ENCODE measurements at regions not wholly inside any gene's neighbourhood (a gene's known extent, or its start where the extent isn't known, plus 50 kb on each side); places are given as distances from the start of the nearest gene placed in this dataset.

DNA sequence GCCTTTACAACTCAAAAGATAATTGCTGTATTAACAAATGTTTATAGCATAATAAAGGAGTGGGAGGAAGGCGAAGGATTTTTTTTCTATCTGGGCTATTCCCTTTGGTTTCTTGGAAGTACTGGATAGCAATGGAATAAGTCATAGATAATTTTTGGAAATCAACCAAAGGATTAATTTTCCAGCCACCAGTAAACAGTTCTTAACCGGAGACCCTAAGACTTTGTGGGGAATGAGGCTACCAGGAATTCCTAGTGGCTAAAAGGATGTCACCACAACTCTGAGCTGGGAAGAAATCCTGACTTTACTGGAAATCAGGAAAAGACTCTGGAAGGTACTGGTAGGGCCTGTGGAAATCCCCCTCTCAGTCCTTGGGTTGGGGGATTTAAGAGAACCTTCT is 138.4 kb upstream of the RARB start:
- Histone ChIP-seq H3K4me1 (ENCODE audit: control insufficient read depth, insufficient read depth, low read length) (no peaks in the 10 kb centered on the region), H2AFZ (ENCODE audit: control insufficient read depth, low read depth, low read length) (no peak overlapping the region), H3K9ac (ENCODE audit: control insufficient read depth, insufficient read depth, low read length) (no peak overlapping the region), H4K20me1 (ENCODE audit: control insufficient read depth, insufficient read depth) (no peaks in the 10 kb centered on the region), H3K4me3 (no peak overlapping the region), H3K27me3 (replicated peaks in 1 of 2; ENCODE audit: control insufficient read depth in 2 of 2, insufficient read depth in 2 of 2, low read length in 1 of 2) (no peaks in the 10 kb centered on the region), H3K36me3 (ENCODE audit: control insufficient read depth in 2 of 2, insufficient read depth in 2 of 2, low read length in 1 of 2) (no peaks in the 10 kb centered on the region), H3K79me2 (ENCODE audit: control insufficient read depth, insufficient read depth, low read length) (no peaks in the 10 kb centered on the region), H3K9me3 (replicated peaks; ENCODE audit: control insufficient read depth, insufficient read depth, low read length) (no peaks in the 10 kb centered on the region), H3K4me2 (ENCODE audit: control insufficient read depth, insufficient read depth) (no peak overlapping the region), H3K27ac (ENCODE audit: control insufficient read depth, insufficient read depth) (no peak overlapping the region)
- no peak for FAIRE-seq
- CTCF ChIA-PET: no interaction called here
- in situ Hi-C loops (cut with MboI) (no loop called here), intact Hi-C loops (cut with micrococcal nuclease; ENCODE audit: unreplicated experiment) (no loop called here)
- TF ChIP-seq ZBED1 (IDR thresholded peaks at IDR 0.05; ENCODE audit: borderline replicate concordance) (no peak), BACH1 (IDR thresholded peaks at IDR 0.05; ENCODE audit: borderline replicate concordance) (no peak), NR2C1 (IDR thresholded peaks at IDR 0.05) (no peak), IRF4 (IDR thresholded peaks at IDR 0.05; ENCODE audit: low read depth, low read length) (no peak), SPI1 (IDR thresholded peaks at IDR 0.05; ENCODE audit: borderline replicate concordance, insufficient read depth, low read depth, low read length) (no peak), ZNF207 (IDR thresholded peaks at IDR 0.05; ENCODE audit: borderline replicate concordance) (no peak), POLR2A (IDR thresholded peaks at IDR 0.05; ENCODE audit: low read depth, low read length) (no peak)
- TF ChIP-seq, protein P1, sequence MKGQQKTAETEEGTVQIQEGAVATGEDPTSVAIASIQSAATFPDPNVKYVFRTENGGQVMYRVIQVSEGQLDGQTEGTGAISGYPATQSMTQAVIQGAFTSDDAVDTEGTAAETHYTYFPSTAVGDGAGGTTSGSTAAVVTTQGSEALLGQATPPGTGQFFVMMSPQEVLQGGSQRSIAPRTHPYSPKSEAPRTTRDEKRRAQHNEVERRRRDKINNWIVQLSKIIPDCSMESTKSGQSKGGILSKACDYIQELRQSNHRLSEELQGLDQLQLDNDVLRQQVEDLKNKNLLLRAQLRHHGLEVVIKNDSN (IDR thresholded peaks at IDR 0.05; ENCODE audit: borderline replicate concordance, extremely low read length, insufficient read depth, low read depth, low read length): no peak
- TF ChIP-seq, protein P2, sequence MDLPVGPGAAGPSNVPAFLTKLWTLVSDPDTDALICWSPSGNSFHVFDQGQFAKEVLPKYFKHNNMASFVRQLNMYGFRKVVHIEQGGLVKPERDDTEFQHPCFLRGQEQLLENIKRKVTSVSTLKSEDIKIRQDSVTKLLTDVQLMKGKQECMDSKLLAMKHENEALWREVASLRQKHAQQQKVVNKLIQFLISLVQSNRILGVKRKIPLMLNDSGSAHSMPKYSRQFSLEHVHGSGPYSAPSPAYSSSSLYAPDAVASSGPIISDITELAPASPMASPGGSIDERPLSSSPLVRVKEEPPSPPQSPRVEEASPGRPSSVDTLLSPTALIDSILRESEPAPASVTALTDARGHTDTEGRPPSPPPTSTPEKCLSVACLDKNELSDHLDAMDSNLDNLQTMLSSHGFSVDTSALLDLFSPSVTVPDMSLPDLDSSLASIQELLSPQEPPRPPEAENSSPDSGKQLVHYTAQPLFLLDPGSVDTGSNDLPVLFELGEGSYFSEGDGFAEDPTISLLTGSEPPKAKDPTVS (IDR thresholded peaks at IDR 0.05; ENCODE audit: low read depth, low read length): no peak
- RAD21 ChIA-PET (ENCODE audit: unreplicated experiment): no interaction called here
- DNase-seq (ENCODE audit: low read depth, low spot score): no peak
- SMC1A ChIA-PET (ENCODE audit: uncharacterized antibody, unreplicated experiment): interaction anchor here (0.7 kb wide), 1 partner anchor 304 kb away, joined by 3 read pairs; no protein-coding TSS in a partner anchor
- 12% methylated on average over 2 of the region's 2 CpGs for WGBS (ENCODE audit: insufficient coverage, insufficient replicate concordance, low lambda C conversion rate, missing lambda C conversion rate)
- BruUV-seq (replicated peaks): no TSS peak
- POLR2A ChIA-PET: no interaction called here
- no peak for ATAC-seq

Data from GM12878 (cell line).